ENCODE measurements at regions not wholly inside any gene's neighbourhood (a gene's known extent, or its start where the extent isn't known, plus 50 kb on each side); places are given as distances from the start of the nearest gene placed in this dataset.

DNA sequence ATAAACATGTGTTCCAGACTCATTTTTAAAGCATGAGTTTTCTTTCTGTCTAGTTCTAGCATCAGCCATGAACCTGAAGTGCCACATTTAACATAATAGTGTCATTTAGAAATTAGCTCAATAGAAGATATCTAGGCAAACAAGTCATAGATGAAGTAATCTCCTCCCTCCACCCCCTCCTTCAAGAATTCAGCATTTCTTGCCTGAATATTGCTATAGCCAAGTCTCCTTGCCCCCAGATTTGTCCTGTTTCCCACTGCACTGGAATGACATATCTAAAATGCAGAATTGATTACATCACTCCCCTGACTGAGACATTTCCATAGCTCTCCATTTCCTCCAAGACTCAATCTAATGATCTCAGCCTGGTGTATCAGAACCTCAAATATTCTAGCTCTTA lies 134.9 kb upstream of the BACH2 start:
- no peak for DNase-seq (ENCODE audit: low spot score)
- H3K27me3 Mint-ChIP-seq (ENCODE audit: insufficient read depth), result no peaks in the 10 kb centered on the region
- intact Hi-C loops (cut with micrococcal nuclease), result no loop called here
- peaks cover 28% of the 10 kb centered on the region for H3K36me3 Mint-ChIP-seq (ENCODE audit: low read depth)
- peaks cover 15% of the 10 kb centered on the region for H3K4me1 Mint-ChIP-seq (ENCODE audit: low read depth)
- peaks cover 60% of the 10 kb centered on the region for H3K9me3 Mint-ChIP-seq
- no peak overlapping the region for H3K4me3 Mint-ChIP-seq
- H3K27ac Mint-ChIP-seq, result no peak overlapping the region

GRCh38 chr6:90429713-90430112 lies 133.1 kb upstream of the BACH2 start:
- peaks cover 57% of the 10 kb centered on the region for H3K9me3 Mint-ChIP-seq
- H3K4me1 Mint-ChIP-seq (ENCODE audit: low read depth), result peaks cover 27% of the 10 kb centered on the region
- intact Hi-C loops (cut with micrococcal nuclease), result loop anchor here (5.0 kb wide), 1 partner anchor 103 kb away; no protein-coding TSS in a partner anchor
- H3K36me3 Mint-ChIP-seq (ENCODE audit: low read depth), result peaks cover 30% of the 10 kb centered on the region
- DNase-seq (ENCODE audit: low spot score), result no peak
- no peak overlapping the region for H3K4me3 Mint-ChIP-seq
- no peak overlapping the region for H3K27ac Mint-ChIP-seq
- H3K27me3 Mint-ChIP-seq (ENCODE audit: insufficient read depth), result no peaks in the 10 kb centered on the region

DNA sequence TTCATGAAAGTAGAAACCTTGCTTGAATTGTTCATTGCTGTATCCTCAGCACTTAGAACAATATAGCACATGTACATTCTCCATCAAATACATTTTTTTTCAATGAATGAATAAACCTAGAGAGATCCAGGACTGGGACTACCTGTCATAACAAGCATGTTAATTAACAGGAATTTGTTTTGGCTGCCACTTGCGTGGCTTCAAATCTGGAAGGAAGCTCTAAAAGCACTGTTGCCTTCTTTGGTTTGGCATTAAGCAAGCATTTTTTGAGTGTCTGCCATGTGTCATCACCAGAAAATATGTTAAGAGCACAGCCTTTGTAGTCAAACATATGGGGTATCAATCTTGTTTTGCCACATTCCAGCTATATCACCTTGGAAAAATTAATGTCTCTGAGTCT lies 131.9 kb upstream of the BACH2 start:
- no peaks in the 10 kb centered on the region for H3K27me3 Mint-ChIP-seq (ENCODE audit: insufficient read depth)
- peaks cover 47% of the 10 kb centered on the region for H3K9me3 Mint-ChIP-seq
- DNase-seq (ENCODE audit: low spot score), result no peak
- no peak overlapping the region for H3K4me3 Mint-ChIP-seq
- peaks cover 37% of the 10 kb centered on the region for H3K4me1 Mint-ChIP-seq (ENCODE audit: low read depth)
- H3K27ac Mint-ChIP-seq, result no peak overlapping the region
- intact Hi-C loops (cut with micrococcal nuclease), result loop anchor here (5.0 kb wide), 1 partner anchor 104 kb away; no protein-coding TSS in a partner anchor
- peaks cover 25% of the 10 kb centered on the region for H3K36me3 Mint-ChIP-seq (ENCODE audit: low read depth)

GRCh38 chr6:90425161-90425641 lies 128.6 kb upstream of the BACH2 start:
- H3K27ac Mint-ChIP-seq, result peak overlapping the region; percentile 87
- intact Hi-C loops (cut with micrococcal nuclease), result loop anchor here (1.0 to 5.0 kb wide), 12 partner anchors 14 to 345 kb away; partner anchors contain the start of gene BACH2

DNA sequence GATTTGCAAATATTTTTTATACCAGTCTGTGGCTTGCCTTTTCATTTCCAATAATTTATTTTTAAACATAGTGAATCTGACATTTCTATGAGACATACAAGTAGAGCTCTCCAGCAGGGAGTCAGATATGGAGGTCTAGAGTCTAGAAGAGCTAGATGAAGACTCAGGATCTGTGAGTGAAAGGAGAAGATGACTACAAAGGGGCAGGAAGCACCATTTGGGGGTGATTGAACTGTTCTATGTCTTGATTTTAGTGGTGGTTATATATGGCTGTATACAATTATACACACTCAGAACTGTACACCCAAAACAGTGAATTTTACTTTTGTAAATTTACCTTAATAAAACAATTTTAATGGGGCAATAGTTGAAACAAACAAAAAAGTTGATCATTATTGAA lies 127.9 kb upstream of the BACH2 start:
- H3K9me3 Mint-ChIP-seq, result peaks cover 12% of the 10 kb centered on the region
- no peak overlapping the region for H3K4me3 Mint-ChIP-seq
- H3K27ac Mint-ChIP-seq, result peak overlapping the region; percentile 83

More at GRCh38 chr6:90425161-90425641, 128.6 kb upstream of the BACH2 start:
- peaks cover 26% of the 10 kb centered on the region for H3K4me1 Mint-ChIP-seq (ENCODE audit: low read depth)
- H3K4me3 Mint-ChIP-seq, result peak overlapping the region; percentile 68
- DNase-seq (ENCODE audit: low spot score), result no peak
- H3K9me3 Mint-ChIP-seq, result peaks cover 19% of the 10 kb centered on the region
- H3K27me3 Mint-ChIP-seq (ENCODE audit: insufficient read depth), result no peaks in the 10 kb centered on the region
- peaks cover 7% of the 10 kb centered on the region for H3K36me3 Mint-ChIP-seq (ENCODE audit: low read depth)

GRCh38 chr6:90421666-90422065 lies 125.0 kb upstream of the BACH2 start:
- DNase-seq (ENCODE audit: low spot score), result no peak
- Mint-ChIP-seq H3K27me3 (ENCODE audit: insufficient read depth) (no peaks in the 10 kb centered on the region), H3K27ac (no peak overlapping the region), H3K9me3 (no peaks in the 10 kb centered on the region), H3K36me3 (ENCODE audit: low read depth) (peaks cover 3% of the 10 kb centered on the region), H3K4me3 (no peak overlapping the region), H3K4me1 (ENCODE audit: low read depth) (peaks cover 38% of the 10 kb centered on the region)
- intact Hi-C loops (cut with micrococcal nuclease), result no loop called here

More for the DNA sequence above, 127.9 kb upstream of the BACH2 start:
- peaks cover 7% of the 10 kb centered on the region for H3K36me3 Mint-ChIP-seq (ENCODE audit: low read depth)
- intact Hi-C loops (cut with micrococcal nuclease), result loop anchor here (2.0 kb wide), 1 partner anchor 140 kb away; no protein-coding TSS in a partner anchor
- no peak for DNase-seq (ENCODE audit: low spot score)
- no peaks in the 10 kb centered on the region for H3K27me3 Mint-ChIP-seq (ENCODE audit: insufficient read depth)
- peaks cover 26% of the 10 kb centered on the region for H3K4me1 Mint-ChIP-seq (ENCODE audit: low read depth)

- H3K4me1 Mint-ChIP-seq (ENCODE audit: low read depth), result peaks cover 37% of the 10 kb centered on the region
- intact Hi-C loops (cut with micrococcal nuclease), result no loop called here
- H3K27me3 Mint-ChIP-seq (ENCODE audit: insufficient read depth), result no peaks in the 10 kb centered on the region
- H3K9me3 Mint-ChIP-seq, result no peaks in the 10 kb centered on the region
- peaks cover 3% of the 10 kb centered on the region for H3K36me3 Mint-ChIP-seq (ENCODE audit: low read depth)
- DNase-seq (ENCODE audit: low spot score), result no peak
- H3K27ac Mint-ChIP-seq, result no peak overlapping the region
- no peak overlapping the region for H3K4me3 Mint-ChIP-seq
Measured at GRCh38 chr6:90420500-90420899, 123.9 kb upstream of the BACH2 start.

- no peaks in the 10 kb centered on the region for H3K27me3 Mint-ChIP-seq (ENCODE audit: insufficient read depth)
- intact Hi-C loops (cut with micrococcal nuclease), result no loop called here
- H3K27ac Mint-ChIP-seq, result peak overlapping the region; percentile 22
- H3K4me3 Mint-ChIP-seq, result no peak overlapping the region
- H3K36me3 Mint-ChIP-seq (ENCODE audit: low read depth), result peaks cover 2% of the 10 kb centered on the region
- peaks cover 49% of the 10 kb centered on the region for H3K4me1 Mint-ChIP-seq (ENCODE audit: low read depth)
- DNase-seq (ENCODE audit: low spot score), result no peak
- no peaks in the 10 kb centered on the region for H3K9me3 Mint-ChIP-seq
Measured at GRCh38 chr6:90417385-90417784, 120.7 kb upstream of the BACH2 start.

DNA sequence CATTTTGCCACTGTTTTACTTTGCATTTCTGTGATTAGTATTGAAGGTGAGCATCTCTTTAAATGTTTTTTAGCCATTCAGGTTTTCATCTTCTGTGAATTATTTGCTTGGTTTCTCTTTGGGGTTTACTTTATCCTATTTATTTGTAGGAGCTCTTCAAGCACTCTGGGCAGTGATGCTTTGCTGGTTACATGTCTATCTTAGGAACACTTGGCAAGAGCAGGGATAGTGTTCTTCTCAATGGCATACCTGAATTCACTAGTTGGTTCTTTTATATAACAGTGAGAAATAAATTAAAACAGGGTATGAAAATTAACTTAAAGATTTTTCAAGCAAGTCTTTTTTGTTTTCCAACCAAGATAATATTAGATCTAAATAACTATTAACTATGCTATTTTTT lies 119.7 kb upstream of the BACH2 start:
- H3K27ac Mint-ChIP-seq, result peak overlapping the region; percentile 46
- H3K36me3 Mint-ChIP-seq (ENCODE audit: low read depth), result peaks cover 2% of the 10 kb centered on the region
- intact Hi-C loops (cut with micrococcal nuclease), result no loop called here
- no peak for DNase-seq (ENCODE audit: low spot score)
- H3K4me3 Mint-ChIP-seq, result no peak overlapping the region
- no peaks in the 10 kb centered on the region for H3K27me3 Mint-ChIP-seq (ENCODE audit: insufficient read depth)
- H3K4me1 Mint-ChIP-seq (ENCODE audit: low read depth), result peaks cover 59% of the 10 kb centered on the region
- no peaks in the 10 kb centered on the region for H3K9me3 Mint-ChIP-seq

- peaks cover 2% of the 10 kb centered on the region for H3K36me3 Mint-ChIP-seq (ENCODE audit: low read depth)
- no peaks in the 10 kb centered on the region for H3K27me3 Mint-ChIP-seq (ENCODE audit: insufficient read depth)
- H3K27ac Mint-ChIP-seq, result peak overlapping the region; percentile 61
- H3K4me1 Mint-ChIP-seq (ENCODE audit: low read depth), result peaks cover 68% of the 10 kb centered on the region
- intact Hi-C loops (cut with micrococcal nuclease), result no loop called here
- no peak overlapping the region for H3K4me3 Mint-ChIP-seq
- DNase-seq (ENCODE audit: low spot score), result no peak
- no peaks in the 10 kb centered on the region for H3K9me3 Mint-ChIP-seq
Measured at GRCh38 chr6:90415178-90415577, 118.5 kb upstream of the BACH2 start.

GRCh38 chr6:90414352-90414751 lies 117.7 kb upstream of the BACH2 start:
- Mint-ChIP-seq H3K4me1 (ENCODE audit: low read depth) (peaks cover 76% of the 10 kb centered on the region), H3K27ac (peak overlapping the region; percentile 95), H3K27me3 (ENCODE audit: insufficient read depth) (no peaks in the 10 kb centered on the region), H3K9me3 (no peaks in the 10 kb centered on the region), H3K36me3 (ENCODE audit: low read depth) (peaks cover 4% of the 10 kb centered on the region), H3K4me3 (no peak overlapping the region)
- intact Hi-C loops (cut with micrococcal nuclease), result no loop called here
- no peak for DNase-seq (ENCODE audit: low spot score)

DNA sequence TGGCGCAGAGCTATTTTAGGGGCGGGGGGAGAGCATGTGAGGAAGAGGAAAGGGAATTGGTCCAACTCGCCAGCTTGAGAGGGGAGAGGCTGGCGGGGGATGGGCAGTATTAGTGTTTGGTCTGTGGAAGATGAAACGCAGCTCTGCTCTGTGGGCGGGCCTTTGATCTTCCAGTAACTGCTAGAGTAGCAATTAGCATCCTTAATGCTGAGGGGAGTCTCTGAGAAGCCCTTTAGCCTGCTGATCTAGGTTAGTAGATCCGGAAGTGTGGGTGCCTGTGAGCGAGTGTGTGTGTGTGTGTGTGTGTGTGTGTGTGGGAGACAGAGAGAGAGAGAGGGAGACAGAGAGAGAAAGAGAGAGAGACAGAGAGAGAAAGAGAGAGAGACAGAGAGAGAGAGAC lies 117.2 kb upstream of the BACH2 start:
- H3K36me3 Mint-ChIP-seq (ENCODE audit: low read depth), result peaks cover 5% of the 10 kb centered on the region
- H3K27ac Mint-ChIP-seq, result peak overlapping the region; percentile 95
- no peaks in the 10 kb centered on the region for H3K9me3 Mint-ChIP-seq
- peak overlapping the region; percentile 63 for H3K4me3 Mint-ChIP-seq
- peak; percentile 61 for DNase-seq (ENCODE audit: low spot score)
- H3K4me1 Mint-ChIP-seq (ENCODE audit: low read depth), result peaks cover 81% of the 10 kb centered on the region
- H3K27me3 Mint-ChIP-seq (ENCODE audit: insufficient read depth), result no peaks in the 10 kb centered on the region
- intact Hi-C loops (cut with micrococcal nuclease), result no loop called here

GRCh38 chr6:90413396-90413795 lies 116.8 kb upstream of the BACH2 start:
- H3K4me1 Mint-ChIP-seq (ENCODE audit: low read depth), result peaks cover 82% of the 10 kb centered on the region
- H3K27ac Mint-ChIP-seq, result peak overlapping the region; percentile 95
- no peaks in the 10 kb centered on the region for H3K9me3 Mint-ChIP-seq
- DNase-seq (ENCODE audit: low spot score), result no peak
- peaks cover 6% of the 10 kb centered on the region for H3K36me3 Mint-ChIP-seq (ENCODE audit: low read depth)
- intact Hi-C loops (cut with micrococcal nuclease), result no loop called here
- H3K27me3 Mint-ChIP-seq (ENCODE audit: insufficient read depth), result no peaks in the 10 kb centered on the region
- peak overlapping the region; percentile 63 for H3K4me3 Mint-ChIP-seq
